HepG2 (cell line): ENCODE measurements at regions not wholly inside any gene's neighbourhood (a gene's known extent, or its start where the extent isn't known, plus 50 kb on each side); places are given as distances from the start of the nearest gene placed in this dataset.

ENCODE experiments used
- ATAC-seq: fragments of 200-7000 bp; cut with Tn5 transposase; 3 replicates; pipeline ENCODE4 v1.9.1; 2020; ENCODE audit warnings: mild to moderate bottlenecking, moderate library complexity
- BruUV-seq: library from RNA; stranded (reverse); fragments of 400-500 nt; replicated peaks from 2 replicates; lab custom pipeline; 2021; lab: Mats Ljungman, UMichigan
- CTCF ChIA-PET: fragments of 300-600 bp; formaldehyde crosslinking; extraction: SDS; loops from one replicate; lab custom pipeline; 2021; ENCODE audit warnings: low total read pairs, inconsistent platforms, low intra/inter-chr PET ratio; lab: Yijun Ruan, JAX
- POLR2A ChIA-PET: fragments of 350-600 bp; sonication (Branson Sonifier 250); formaldehyde crosslinking; loops from one replicate; lab custom pipeline; 2020; ENCODE audit warnings: antibody characterized with exemption, inconsistent platforms; lab: Yijun Ruan, JAX
- DNase-seq: peaks from one replicate; pipeline ENCODE4 v3.0.0-alpha.2; 2015; ENCODE audit warnings: low spot score
- FAIRE-seq: peaks from 3 replicates; lab custom pipeline; 2011; peaks lifted over from hg19 to GRCh38; lab: Jason Lieb, UNC
- H2AFZ ChIP-seq: one replicate; pipeline ENCODE4 v1.6.1; 2011; ENCODE audit warnings: low read length, inconsistent platforms
- H3K27ac ChIP-seq: fragments of 300-600 bp; 3 replicates; pipeline ENCODE4 v1.8.0; 2011; ENCODE audit warnings: mixed run types, mild to moderate bottlenecking, mixed read lengths, low read length, inconsistent platforms; ENCODE audit not compliant: insufficient read depth; ENCODE audit errors: extremely low read length
- H3K27me3 ChIP-seq, 2 experiments: fragments of 200-600 bp in 1 of 2; 2 replicates in 1 of 2; 3 replicates in 1 of 2; pipeline versions ENCODE4 v1.6.0 to v1.8.0; 2011; ENCODE audit warnings: low read length in 2 of 2, mild to moderate bottlenecking in 2 of 2, moderate library complexity in 2 of 2, inconsistent platforms in 1 of 2; ENCODE audit not compliant: insufficient read depth in 2 of 2, control insufficient read depth in 1 of 2
- H3K36me3 ChIP-seq, 2 experiments: fragments of 200-600 bp in 1 of 2; replicated peaks in 1 of 2; 2 replicates in 1 of 2; 3 replicates in 1 of 2; pipeline versions ENCODE4 v1.5.1 to v1.8.0; 2011; ENCODE audit warnings: low read length in 2 of 2, inconsistent platforms in 1 of 2; ENCODE audit not compliant: insufficient read depth in 2 of 2, control insufficient read depth in 1 of 2
- H3K4me1 ChIP-seq: 2 replicates; pipeline ENCODE4 v1.5.1; 2012; ENCODE audit warnings: low read length, inconsistent platforms; ENCODE audit not compliant: insufficient read depth
- H3K4me2 ChIP-seq: 2 replicates; pipeline ENCODE4 v1.6.0; 2011; ENCODE audit warnings: low read depth, low read length, inconsistent platforms
- H3K4me3 ChIP-seq, 3 experiments: fragments of 200-600 bp in 1 of 3; sonication (generic), shearing (Covaris generic) in 1 of 3; replicated peaks in 1 of 3; 2 replicates each; pipeline ENCODE4 v1.5.1; 2011 to 2016; ENCODE audit warnings: low read length in 3 of 3, inconsistent platforms in 2 of 3, low read depth in 2 of 3, mild to moderate bottlenecking in 2 of 3, control low read depth in 1 of 3, mixed read lengths in 1 of 3; ENCODE audit not compliant: insufficient read depth in 1 of 3
- H3K79me2 ChIP-seq: one replicate; pipeline ENCODE4 v1.6.1; 2011; ENCODE audit warnings: low read length, inconsistent platforms; ENCODE audit not compliant: insufficient read depth
- H3K9ac ChIP-seq: 2 replicates; pipeline ENCODE4 v1.6.0; 2011; ENCODE audit warnings: mild to moderate bottlenecking, low read depth, low read length, inconsistent platforms; ENCODE audit not compliant: insufficient read depth
- H3K9me3 ChIP-seq: 2 replicates; pipeline ENCODE4 v1.5.1; 2012; ENCODE audit warnings: mild to moderate bottlenecking, low read length
- H4K20me1 ChIP-seq: 2 replicates; pipeline ENCODE4 v1.6.0; 2011; ENCODE audit warnings: inconsistent platforms, mild to moderate bottlenecking, low read length, moderate library complexity; ENCODE audit not compliant: insufficient read depth
- CBX5 ChIP-seq: sonication (generic); formaldehyde crosslinking; IDR thresholded peaks from 2 replicates; pipeline ENCODE4 v1.4.0; 2020; ENCODE audit warnings: missing genetic modification reagents, borderline replicate concordance
- HMGA1 ChIP-seq: sonication (generic); formaldehyde crosslinking; conservative IDR thresholded peaks from 2 replicates; pipeline ENCODE4 v1.4.0; 2020; ENCODE audit warnings: missing genetic modification reagents
- JARID2 ChIP-seq: sonication (generic); formaldehyde crosslinking; IDR thresholded peaks from 2 replicates; pipeline ENCODE4 v1.8.1; 2023; ENCODE audit warnings: missing genetic modification reagents, inconsistent platforms; ENCODE audit not compliant: insufficient replicate concordance
- MAFK ChIP-seq, 2 experiments: IDR thresholded peaks in 1 of 2; conservative IDR thresholded peaks in 1 of 2; 2 replicates each; pipeline ENCODE4 v1.6.1; 2011; ENCODE audit warnings: improper control_type of control experiment in 2 of 2, low read length in 2 of 2
- NFKB2 ChIP-seq: sonication (generic); formaldehyde crosslinking; IDR thresholded peaks from 2 replicates; pipeline ENCODE4 v1.4.0; 2020; ENCODE audit warnings: missing genetic modification reagents, borderline replicate concordance
- NFYB ChIP-seq: sonication (generic); formaldehyde crosslinking; IDR thresholded peaks from 2 replicates; pipeline ENCODE4 v1.4.0; 2020; ENCODE audit warnings: missing genetic modification reagents
- RXRB ChIP-seq: IDR thresholded peaks from 2 replicates; pipeline ENCODE4 v1.6.1; 2016; ENCODE audit warnings: borderline replicate concordance, missing genetic modification reagents, missing compliant biosample characterization
- SP140L ChIP-seq: sonication (generic); formaldehyde crosslinking; IDR thresholded peaks from 2 replicates; pipeline ENCODE4 v1.4.0; 2020; ENCODE audit warnings: missing genetic modification reagents, borderline replicate concordance
- SYNCRIP ChIP-seq: fragments of 200-400 bp; formaldehyde crosslinking; IDR thresholded peaks from 2 replicates; pipeline ENCODE4 v1.6.1; 2018; ENCODE audit warnings: mild to moderate bottlenecking, low read depth, low read length; ENCODE audit not compliant: insufficient read depth
- ZKSCAN5 ChIP-seq: sonication (generic); formaldehyde crosslinking; IDR thresholded peaks from 2 replicates; pipeline ENCODE4 v1.5.1; 2020; ENCODE audit warnings: mild to moderate bottlenecking, missing genetic modification reagents
- ZNF274 ChIP-seq: sonication (generic); formaldehyde crosslinking; IDR thresholded peaks from 2 replicates; pipeline ENCODE4 v1.5.1; 2020; ENCODE audit warnings: mild to moderate bottlenecking, missing genetic modification reagents
- ZNF530 ChIP-seq: sonication (generic); formaldehyde crosslinking; IDR thresholded peaks from 2 replicates; pipeline ENCODE4 v1.5.0; 2020; ENCODE audit warnings: low read depth, mild to moderate bottlenecking, missing genetic modification reagents
- ZNF550 ChIP-seq: sonication (generic); formaldehyde crosslinking; IDR thresholded peaks from 2 replicates; pipeline ENCODE4 v1.4.0; 2020; ENCODE audit warnings: mild to moderate bottlenecking, missing genetic modification reagents, borderline replicate concordance
- ZNF562 ChIP-seq: sonication (generic); formaldehyde crosslinking; IDR thresholded peaks from 2 replicates; pipeline ENCODE4 v1.8.0; 2022; ENCODE audit warnings: missing genetic modification reagents, borderline replicate concordance
- ZNF563 ChIP-seq: sonication (generic); formaldehyde crosslinking; IDR thresholded peaks from 2 replicates; pipeline ENCODE4 v1.8.0; 2022; ENCODE audit warnings: mild to moderate bottlenecking, moderate library complexity, missing genetic modification reagents
- ZNF644 ChIP-seq: IDR thresholded peaks from 2 replicates; pipeline ENCODE4 v1.6.1; 2016; ENCODE audit warnings: low read depth
- WGBS: methylation state at CpG from one replicate; pipeline ENCODE4 v1.1.6; 2017; ENCODE audit warnings: low lambda C conversion rate; 5-methylcytosine and 5-hydroxymethylcytosine counted together
- in situ Hi-C: cut with HindIII; loops from 2 replicates; pipeline ENCODE4 v1.10.0; 2017; ENCODE audit warnings: low pct_unique_long_range_greater_than_20kb; ENCODE audit not compliant: extremely low pct_ligation_motif_present
- intact Hi-C: fragments of 100-400 bp; cut with micrococcal nuclease; formaldehyde crosslinking; loops from one replicate; pipeline ENCODE4 v1.10.0; 2022; ENCODE audit not compliant: unreplicated experiment
- TF ChIP-seq, protein P1 (sequence below): sonication (generic); formaldehyde crosslinking; IDR thresholded peaks from 2 replicates; pipeline ENCODE4 v1.4.0; 2020; ENCODE audit warnings: missing genetic modification reagents, borderline replicate concordance
- TF ChIP-seq, protein P2 (sequence below): sonication (generic); formaldehyde crosslinking; IDR thresholded peaks from 2 replicates; pipeline ENCODE4 v1.8.0; 2022; ENCODE audit warnings: missing genetic modification reagents, mild to moderate bottlenecking, moderate library complexity, borderline replicate concordance

DNA sequence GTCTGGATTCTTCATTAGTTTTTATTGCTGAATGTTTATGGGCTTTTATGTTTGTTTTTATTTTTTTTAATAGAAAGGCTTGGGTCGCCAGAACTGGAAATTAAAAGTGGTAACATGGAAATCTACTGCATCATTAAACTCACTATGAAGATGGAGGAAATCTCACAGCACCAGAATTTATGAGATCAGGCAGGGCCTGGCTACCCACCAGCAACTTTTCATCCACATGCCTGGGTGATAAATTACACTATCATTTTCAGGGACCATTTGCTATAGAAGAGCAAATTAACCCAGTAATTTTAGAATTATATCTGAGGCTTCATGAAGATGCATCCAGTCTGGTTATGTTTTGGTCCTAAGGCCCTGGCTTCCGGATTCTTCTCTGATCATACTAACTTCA lies 57.8 kb upstream of the PLCB4 start:
- BruUV-seq = no TSS peak
- Histone ChIP-seq H3K27me3 (no peaks in the 10 kb centered on the region), H2AFZ (no peak overlapping the region), H3K36me3 (no peaks in the 10 kb centered on the region), H4K20me1 (no peaks in the 10 kb centered on the region), H3K9ac (no peak overlapping the region), H3K27ac (no peak overlapping the region), H3K4me3 (no peak overlapping the region), H3K4me2 (no peak overlapping the region), H3K79me2 (no peaks in the 10 kb centered on the region), H3K4me1 (no peaks in the 10 kb centered on the region), H3K9me3 (no peaks in the 10 kb centered on the region)
- in situ Hi-C loops (no loop called here), intact Hi-C loops (no loop called here)
- FAIRE-seq (no peak), DNase-seq (no peak), ATAC-seq (no peak)
- no peak for TF ChIP-seq ZNF530 (CRISPR knock-in tag)
- TF ChIP-seq, protein P1, sequence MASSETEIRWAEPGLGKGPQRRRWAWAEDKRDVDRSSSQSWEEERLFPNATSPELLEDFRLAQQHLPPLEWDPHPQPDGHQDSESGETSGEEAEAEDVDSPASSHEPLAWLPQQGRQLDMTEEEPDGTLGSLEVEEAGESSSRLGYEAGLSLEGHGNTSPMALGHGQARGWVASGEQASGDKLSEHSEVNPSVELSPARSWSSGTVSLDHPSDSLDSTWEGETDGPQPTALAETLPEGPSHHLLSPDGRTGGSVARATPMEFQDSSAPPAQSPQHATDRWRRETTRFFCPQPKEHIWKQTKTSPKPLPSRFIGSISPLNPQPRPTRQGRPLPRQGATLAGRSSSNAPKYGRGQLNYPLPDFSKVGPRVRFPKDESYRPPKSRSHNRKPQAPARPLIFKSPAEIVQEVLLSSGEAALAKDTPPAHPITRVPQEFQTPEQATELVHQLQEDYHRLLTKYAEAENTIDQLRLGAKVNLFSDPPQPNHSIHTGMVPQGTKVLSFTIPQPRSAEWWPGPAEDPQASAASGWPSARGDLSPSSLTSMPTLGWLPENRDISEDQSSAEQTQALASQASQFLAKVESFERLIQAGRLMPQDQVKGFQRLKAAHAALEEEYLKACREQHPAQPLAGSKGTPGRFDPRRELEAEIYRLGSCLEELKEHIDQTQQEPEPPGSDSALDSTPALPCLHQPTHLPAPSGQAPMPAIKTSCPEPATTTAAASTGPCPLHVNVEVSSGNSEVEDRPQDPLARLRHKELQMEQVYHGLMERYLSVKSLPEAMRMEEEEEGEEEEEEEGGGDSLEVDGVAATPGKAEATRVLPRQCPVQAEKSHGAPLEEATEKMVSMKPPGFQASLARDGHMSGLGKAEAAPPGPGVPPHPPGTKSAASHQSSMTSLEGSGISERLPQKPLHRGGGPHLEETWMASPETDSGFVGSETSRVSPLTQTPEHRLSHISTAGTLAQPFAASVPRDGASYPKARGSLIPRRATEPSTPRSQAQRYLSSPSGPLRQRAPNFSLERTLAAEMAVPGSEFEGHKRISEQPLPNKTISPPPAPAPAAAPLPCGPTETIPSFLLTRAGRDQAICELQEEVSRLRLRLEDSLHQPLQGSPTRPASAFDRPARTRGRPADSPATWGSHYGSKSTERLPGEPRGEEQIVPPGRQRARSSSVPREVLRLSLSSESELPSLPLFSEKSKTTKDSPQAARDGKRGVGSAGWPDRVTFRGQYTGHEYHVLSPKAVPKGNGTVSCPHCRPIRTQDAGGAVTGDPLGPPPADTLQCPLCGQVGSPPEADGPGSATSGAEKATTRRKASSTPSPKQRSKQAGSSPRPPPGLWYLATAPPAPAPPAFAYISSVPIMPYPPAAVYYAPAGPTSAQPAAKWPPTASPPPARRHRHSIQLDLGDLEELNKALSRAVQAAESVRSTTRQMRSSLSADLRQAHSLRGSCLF = no peak
- TF ChIP-seq SYNCRIP = no peak
- no peak for TF ChIP-seq ZNF274
- TF ChIP-seq RXRB = no peak
- TF ChIP-seq NFKB2 (CRISPR knock-in tag) = no peak
- TF ChIP-seq HMGA1 (CRISPR knock-in tag) = no peak
- TF ChIP-seq, protein P2, sequence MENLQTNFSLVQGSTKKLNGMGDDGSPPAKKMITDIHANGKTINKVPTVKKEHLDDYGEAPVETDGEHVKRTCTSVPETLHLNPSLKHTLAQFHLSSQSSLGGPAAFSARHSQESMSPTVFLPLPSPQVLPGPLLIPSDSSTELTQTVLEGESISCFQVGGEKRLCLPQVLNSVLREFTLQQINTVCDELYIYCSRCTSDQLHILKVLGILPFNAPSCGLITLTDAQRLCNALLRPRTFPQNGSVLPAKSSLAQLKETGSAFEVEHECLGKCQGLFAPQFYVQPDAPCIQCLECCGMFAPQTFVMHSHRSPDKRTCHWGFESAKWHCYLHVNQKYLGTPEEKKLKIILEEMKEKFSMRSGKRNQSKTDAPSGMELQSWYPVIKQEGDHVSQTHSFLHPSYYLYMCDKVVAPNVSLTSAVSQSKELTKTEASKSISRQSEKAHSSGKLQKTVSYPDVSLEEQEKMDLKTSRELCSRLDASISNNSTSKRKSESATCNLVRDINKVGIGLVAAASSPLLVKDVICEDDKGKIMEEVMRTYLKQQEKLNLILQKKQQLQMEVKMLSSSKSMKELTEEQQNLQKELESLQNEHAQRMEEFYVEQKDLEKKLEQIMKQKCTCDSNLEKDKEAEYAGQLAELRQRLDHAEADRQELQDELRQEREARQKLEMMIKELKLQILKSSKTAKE = no peak
- no peak for TF ChIP-seq ZNF550 (CRISPR knock-in tag)
- no peak for TF ChIP-seq CBX5
- TF ChIP-seq ZNF563 (CRISPR knock-in tag) = no peak
- no peak for TF ChIP-seq MAFK (conservative IDR thresholded peaks at IDR 0.05 in 1 of 2, IDR thresholded peaks at IDR 0.05 in 1 of 2; ENCODE audit: low read length in 2 of 2)
- no peak for TF ChIP-seq JARID2 (CRISPR knock-in tag)
- TF ChIP-seq NFYB (CRISPR knock-in tag) = no peak
- no peak for TF ChIP-seq SP140L (CRISPR knock-in tag)
- no peak for TF ChIP-seq ZNF644
- TF ChIP-seq ZKSCAN5 (CRISPR knock-in tag) = no peak
- TF ChIP-seq ZNF562 (CRISPR knock-in tag) = no peak
- ChIA-PET CTCF (no interaction called here), POLR2A (no interaction called here)
- WGBS = 15% methylated on average over 2 of the region's 2 CpGs
